Progenitor cell of endocrine pancreas (in vitro differentiated cells): ENCODE measurements at regions not wholly inside any gene's neighbourhood (a gene's known extent, or its start where the extent isn't known, plus 50 kb on each side); places are given as distances from the start of the nearest gene placed in this dataset.

Experiments used
- DNase-seq: peaks from one replicate; pipeline ENCODE4 v3.0.0; 2021; ENCODE audit warnings: low spot score; ENCODE audit not compliant: unreplicated experiment
- H3K27ac Mint-ChIP-seq: 2 replicates; pipeline ENCODE4 v1.8.0; 2021; ENCODE audit warnings: mild to moderate bottlenecking, moderate library complexity, mixed read lengths
- H3K27me3 Mint-ChIP-seq: 2 replicates; pipeline ENCODE4 v1.8.0; 2021; ENCODE audit warnings: mixed read lengths
- H3K36me3 Mint-ChIP-seq: 2 replicates; pipeline ENCODE4 v1.8.0; 2022; ENCODE audit warnings: mixed read lengths; ENCODE audit not compliant: insufficient read depth
- H3K4me1 Mint-ChIP-seq: 2 replicates; pipeline ENCODE4 v1.8.0; 2021; ENCODE audit warnings: low read depth, mixed read lengths
- H3K4me3 Mint-ChIP-seq: 2 replicates; pipeline ENCODE4 v1.8.0; 2021; ENCODE audit warnings: low read depth, mild to moderate bottlenecking, moderate library complexity, mixed read lengths
- H3K9me3 Mint-ChIP-seq: 2 replicates; pipeline ENCODE4 v1.8.0; 2021; ENCODE audit warnings: low read depth, mixed read lengths
- TF ChIP-seq, protein P1 (sequence below): fragments of 200-600 bp; sonication (generic); IDR thresholded peaks from one replicate; pipeline ENCODE4 v1.5.0; 2021; ENCODE audit warnings: antibody characterized with exemption, mild to moderate bottlenecking; ENCODE audit not compliant: unreplicated experiment

GRCh38 chr10:108785011-108785410 is 1138.3 kb downstream of the XPNPEP1 start:
- Mint-ChIP-seq H3K36me3 (peaks cover 1% of the 10 kb centered on the region), H3K27me3 (no peaks in the 10 kb centered on the region), H3K4me1 (no peaks in the 10 kb centered on the region), H3K9me3 (peaks cover 26% of the 10 kb centered on the region), H3K4me3 (no peak overlapping the region), H3K27ac (no peak overlapping the region)
- TF ChIP-seq, protein P1, sequence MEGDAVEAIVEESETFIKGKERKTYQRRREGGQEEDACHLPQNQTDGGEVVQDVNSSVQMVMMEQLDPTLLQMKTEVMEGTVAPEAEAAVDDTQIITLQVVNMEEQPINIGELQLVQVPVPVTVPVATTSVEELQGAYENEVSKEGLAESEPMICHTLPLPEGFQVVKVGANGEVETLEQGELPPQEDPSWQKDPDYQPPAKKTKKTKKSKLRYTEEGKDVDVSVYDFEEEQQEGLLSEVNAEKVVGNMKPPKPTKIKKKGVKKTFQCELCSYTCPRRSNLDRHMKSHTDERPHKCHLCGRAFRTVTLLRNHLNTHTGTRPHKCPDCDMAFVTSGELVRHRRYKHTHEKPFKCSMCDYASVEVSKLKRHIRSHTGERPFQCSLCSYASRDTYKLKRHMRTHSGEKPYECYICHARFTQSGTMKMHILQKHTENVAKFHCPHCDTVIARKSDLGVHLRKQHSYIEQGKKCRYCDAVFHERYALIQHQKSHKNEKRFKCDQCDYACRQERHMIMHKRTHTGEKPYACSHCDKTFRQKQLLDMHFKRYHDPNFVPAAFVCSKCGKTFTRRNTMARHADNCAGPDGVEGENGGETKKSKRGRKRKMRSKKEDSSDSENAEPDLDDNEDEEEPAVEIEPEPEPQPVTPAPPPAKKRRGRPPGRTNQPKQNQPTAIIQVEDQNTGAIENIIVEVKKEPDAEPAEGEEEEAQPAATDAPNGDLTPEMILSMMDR, result no peak
- no peak for DNase-seq

GRCh38 chr10:108784534-108784933 is 1138.8 kb downstream of the XPNPEP1 start:
- no peaks in the 10 kb centered on the region for H3K27me3 Mint-ChIP-seq
- peaks cover 1% of the 10 kb centered on the region for H3K36me3 Mint-ChIP-seq
- no peaks in the 10 kb centered on the region for H3K4me1 Mint-ChIP-seq
- H3K9me3 Mint-ChIP-seq, result peaks cover 26% of the 10 kb centered on the region
- TF ChIP-seq, protein P1, result no peak
- no peak overlapping the region for H3K27ac Mint-ChIP-seq
- H3K4me3 Mint-ChIP-seq, result no peak overlapping the region
- no peak for DNase-seq

GRCh38 chr10:108783897-108784296 is 1139.4 kb downstream of the XPNPEP1 start:
- DNase-seq, result no peak
- TF ChIP-seq, protein P1, result peak; percentile 49
- Mint-ChIP-seq H3K27me3 (no peaks in the 10 kb centered on the region), H3K27ac (no peak overlapping the region), H3K4me3 (no peak overlapping the region), H3K9me3 (peaks cover 28% of the 10 kb centered on the region), H3K36me3 (peaks cover 1% of the 10 kb centered on the region), H3K4me1 (no peaks in the 10 kb centered on the region)

DNA sequence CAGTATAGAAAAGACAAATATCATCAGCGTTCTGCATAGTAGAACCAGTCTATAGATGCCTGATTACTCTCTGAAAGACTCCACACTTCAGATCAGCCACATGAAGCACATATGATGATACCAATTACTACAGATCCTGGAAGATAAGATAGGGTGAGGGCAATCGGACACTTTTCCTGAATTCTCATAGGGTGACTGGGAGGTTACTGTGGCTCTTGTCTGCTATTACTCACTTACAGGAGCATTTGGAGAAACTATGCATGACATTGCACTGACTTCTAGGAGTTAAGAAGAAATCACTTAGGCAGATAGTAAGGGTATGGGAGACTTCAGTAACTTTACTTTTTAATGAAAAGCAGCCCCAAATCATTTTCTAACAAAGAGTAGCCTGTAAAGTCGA is 1140.9 kb downstream of the XPNPEP1 start:
- H3K27me3 Mint-ChIP-seq, result no peaks in the 10 kb centered on the region
- no peak overlapping the region for H3K27ac Mint-ChIP-seq
- TF ChIP-seq, protein P1, result no peak
- H3K4me1 Mint-ChIP-seq, result no peaks in the 10 kb centered on the region
- peaks cover 1% of the 10 kb centered on the region for H3K36me3 Mint-ChIP-seq
- H3K9me3 Mint-ChIP-seq, result peaks cover 29% of the 10 kb centered on the region
- no peak overlapping the region for H3K4me3 Mint-ChIP-seq
- DNase-seq, result no peak

DNA sequence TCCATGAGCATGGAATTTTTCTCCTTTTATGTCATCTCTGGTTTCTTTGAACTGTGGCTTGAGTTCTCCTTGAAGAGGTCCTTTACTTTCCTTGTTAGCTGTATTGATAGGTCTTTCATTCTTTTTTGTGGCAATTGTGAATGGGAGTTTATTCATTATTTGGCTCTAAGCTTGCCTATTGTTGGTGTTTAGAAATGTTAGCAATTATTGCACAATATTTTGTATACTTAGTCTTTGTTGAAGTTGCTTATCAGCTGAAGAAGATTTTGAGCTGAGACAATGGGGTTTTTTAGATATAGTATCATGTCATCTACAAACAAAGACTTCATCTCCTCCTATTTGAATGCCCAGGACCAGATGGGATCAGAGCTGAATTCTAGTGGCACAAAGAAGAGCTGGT is 1143.8 kb downstream of the XPNPEP1 start:
- Mint-ChIP-seq H3K27me3 (no peaks in the 10 kb centered on the region), H3K27ac (no peak overlapping the region), H3K4me3 (no peak overlapping the region), H3K9me3 (peaks cover 10% of the 10 kb centered on the region), H3K4me1 (no peaks in the 10 kb centered on the region), H3K36me3 (no peaks in the 10 kb centered on the region)
- no peak for DNase-seq
- TF ChIP-seq, protein P1, result no peak
